ENCODE measurements at regions not wholly inside any gene's neighbourhood (a gene's known extent, or its start where the extent isn't known, plus 50 kb on each side); places are given as distances from the start of the nearest gene placed in this dataset.

DNA sequence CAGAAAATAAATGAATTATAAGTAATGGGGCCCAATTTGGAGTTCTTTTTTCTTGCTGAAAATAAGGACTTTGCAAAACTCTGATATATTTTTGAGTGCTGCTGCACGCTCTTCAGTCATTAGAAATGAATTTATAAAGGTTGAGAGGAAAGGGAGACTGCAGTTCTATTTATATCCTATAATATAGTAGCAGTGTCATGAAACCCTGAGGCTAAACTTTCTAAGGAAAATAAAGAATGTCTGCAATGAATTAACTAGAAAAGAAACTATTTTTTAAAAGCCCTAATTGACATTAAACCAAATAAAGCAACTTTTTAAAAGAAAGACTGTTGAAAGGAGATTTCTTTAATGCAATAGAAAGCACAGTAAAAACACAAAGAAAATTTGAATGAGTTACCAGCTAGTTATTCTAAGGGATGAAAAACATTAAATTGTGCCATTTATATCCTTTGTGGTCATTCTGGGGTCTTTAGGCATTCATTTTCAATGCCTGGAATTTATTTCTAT lies 1072.8 kb upstream of the TMEFF2 start:
- TF ChIP-seq, protein P1, sequence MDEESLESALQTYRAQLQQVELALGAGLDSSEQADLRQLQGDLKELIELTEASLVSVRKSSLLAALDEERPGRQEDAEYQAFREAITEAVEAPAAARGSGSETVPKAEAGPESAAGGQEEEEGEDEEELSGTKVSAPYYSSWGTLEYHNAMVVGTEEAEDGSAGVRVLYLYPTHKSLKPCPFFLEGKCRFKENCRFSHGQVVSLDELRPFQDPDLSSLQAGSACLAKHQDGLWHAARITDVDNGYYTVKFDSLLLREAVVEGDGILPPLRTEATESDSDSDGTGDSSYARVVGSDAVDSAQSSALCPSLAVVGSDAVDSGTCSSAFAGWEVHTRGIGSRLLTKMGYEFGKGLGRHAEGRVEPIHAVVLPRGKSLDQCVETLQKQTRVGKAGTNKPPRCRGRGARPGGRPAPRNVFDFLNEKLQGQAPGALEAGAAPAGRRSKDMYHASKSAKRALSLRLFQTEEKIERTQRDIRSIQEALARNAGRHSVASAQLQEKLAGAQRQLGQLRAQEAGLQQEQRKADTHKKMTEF (CRISPR knock-in tag; IDR thresholded peaks at IDR 0.05) = no peak
- TF ChIP-seq POLR2AphosphoS5 (IDR thresholded peaks at IDR 0.05; ENCODE audit: low read depth, low read length) (no peak), KLF16 (CRISPR knock-in tag; IDR thresholded peaks at IDR 0.05) (no peak), SOX13 (IDR thresholded peaks at IDR 0.05) (no peak), SOX13 (CRISPR knock-in tag; conservative IDR thresholded peaks at IDR 0.05 in 1 of 2, IDR thresholded peaks at IDR 0.05 in 1 of 2) (no peak), SMAD1 (CRISPR knock-in tag; IDR thresholded peaks at IDR 0.05; ENCODE audit: borderline replicate concordance, low read depth) (no peak), SSRP1 (CRISPR knock-in tag; IDR thresholded peaks at IDR 0.05) (no peak), ZEB1 (IDR thresholded peaks at IDR 0.05; ENCODE audit: insufficient replicate concordance, low read depth) (no peak)
- TF ChIP-seq, protein P2, sequence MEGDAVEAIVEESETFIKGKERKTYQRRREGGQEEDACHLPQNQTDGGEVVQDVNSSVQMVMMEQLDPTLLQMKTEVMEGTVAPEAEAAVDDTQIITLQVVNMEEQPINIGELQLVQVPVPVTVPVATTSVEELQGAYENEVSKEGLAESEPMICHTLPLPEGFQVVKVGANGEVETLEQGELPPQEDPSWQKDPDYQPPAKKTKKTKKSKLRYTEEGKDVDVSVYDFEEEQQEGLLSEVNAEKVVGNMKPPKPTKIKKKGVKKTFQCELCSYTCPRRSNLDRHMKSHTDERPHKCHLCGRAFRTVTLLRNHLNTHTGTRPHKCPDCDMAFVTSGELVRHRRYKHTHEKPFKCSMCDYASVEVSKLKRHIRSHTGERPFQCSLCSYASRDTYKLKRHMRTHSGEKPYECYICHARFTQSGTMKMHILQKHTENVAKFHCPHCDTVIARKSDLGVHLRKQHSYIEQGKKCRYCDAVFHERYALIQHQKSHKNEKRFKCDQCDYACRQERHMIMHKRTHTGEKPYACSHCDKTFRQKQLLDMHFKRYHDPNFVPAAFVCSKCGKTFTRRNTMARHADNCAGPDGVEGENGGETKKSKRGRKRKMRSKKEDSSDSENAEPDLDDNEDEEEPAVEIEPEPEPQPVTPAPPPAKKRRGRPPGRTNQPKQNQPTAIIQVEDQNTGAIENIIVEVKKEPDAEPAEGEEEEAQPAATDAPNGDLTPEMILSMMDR (CRISPR knock-in tag; IDR thresholded peaks at IDR 0.05) = no peak
- TF ChIP-seq, protein P3, sequence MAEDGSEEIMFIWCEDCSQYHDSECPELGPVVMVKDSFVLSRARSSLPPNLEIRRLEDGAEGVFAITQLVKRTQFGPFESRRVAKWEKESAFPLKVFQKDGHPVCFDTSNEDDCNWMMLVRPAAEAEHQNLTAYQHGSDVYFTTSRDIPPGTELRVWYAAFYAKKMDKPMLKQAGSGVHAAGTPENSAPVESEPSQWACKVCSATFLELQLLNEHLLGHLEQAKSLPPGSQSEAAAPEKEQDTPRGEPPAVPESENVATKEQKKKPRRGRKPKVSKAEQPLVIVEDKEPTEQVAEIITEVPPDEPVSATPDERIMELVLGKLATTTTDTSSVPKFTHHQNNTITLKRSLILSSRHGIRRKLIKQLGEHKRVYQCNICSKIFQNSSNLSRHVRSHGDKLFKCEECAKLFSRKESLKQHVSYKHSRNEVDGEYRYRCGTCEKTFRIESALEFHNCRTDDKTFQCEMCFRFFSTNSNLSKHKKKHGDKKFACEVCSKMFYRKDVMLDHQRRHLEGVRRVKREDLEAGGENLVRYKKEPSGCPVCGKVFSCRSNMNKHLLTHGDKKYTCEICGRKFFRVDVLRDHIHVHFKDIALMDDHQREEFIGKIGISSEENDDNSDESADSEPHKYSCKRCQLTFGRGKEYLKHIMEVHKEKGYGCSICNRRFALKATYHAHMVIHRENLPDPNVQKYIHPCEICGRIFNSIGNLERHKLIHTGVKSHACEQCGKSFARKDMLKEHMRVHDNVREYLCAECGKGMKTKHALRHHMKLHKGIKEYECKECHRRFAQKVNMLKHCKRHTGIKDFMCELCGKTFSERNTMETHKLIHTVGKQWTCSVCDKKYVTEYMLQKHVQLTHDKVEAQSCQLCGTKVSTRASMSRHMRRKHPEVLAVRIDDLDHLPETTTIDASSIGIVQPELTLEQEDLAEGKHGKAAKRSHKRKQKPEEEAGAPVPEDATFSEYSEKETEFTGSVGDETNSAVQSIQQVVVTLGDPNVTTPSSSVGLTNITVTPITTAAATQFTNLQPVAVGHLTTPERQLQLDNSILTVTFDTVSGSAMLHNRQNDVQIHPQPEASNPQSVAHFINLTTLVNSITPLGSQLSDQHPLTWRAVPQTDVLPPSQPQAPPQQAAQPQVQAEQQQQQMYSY (CRISPR knock-in tag; IDR thresholded peaks at IDR 0.05) = no peak
